H1 (cell line): ENCODE measurements at regions not wholly inside any gene's neighbourhood (a gene's known extent, or its start where the extent isn't known, plus 50 kb on each side); places are given as distances from the start of the nearest gene placed in this dataset.

Source experiments
- FOSL1 ChIP-seq: IDR thresholded peaks from 2 replicates; pipeline ENCODE4 v1.6.1; 2011; ENCODE audit warnings: mild to moderate bottlenecking, low read depth, low read length, moderate library complexity; ENCODE audit not compliant: insufficient read depth
- MAFK ChIP-seq: IDR thresholded peaks from 2 replicates; pipeline ENCODE4 v1.6.1; 2012; ENCODE audit warnings: low read depth, mild to moderate bottlenecking, improper control_type of control experiment, low read length
- MAX ChIP-seq: IDR thresholded peaks from 2 replicates; pipeline ENCODE4 v1.6.1; 2012; ENCODE audit warnings: inconsistent platforms
- SP2 ChIP-seq: IDR thresholded peaks from 2 replicates; pipeline ENCODE4 v1.6.1; 2012; ENCODE audit warnings: mild to moderate bottlenecking, low read length, inconsistent platforms

GRCh38 chr4:117908306-117909207, 125.7 kb upstream of the NDST3 start (continued):
- TF ChIP-seq MAX (no peak), SP2 (no peak), FOSL1 (no peak), MAFK (no peak)
